HEK293T (cell line): ENCODE measurements at regions not wholly inside any gene's neighbourhood (a gene's known extent, or its start where the extent isn't known, plus 50 kb on each side); places are given as distances from the start of the nearest gene placed in this dataset.

ENCODE experiments used
- CTCF ChIA-PET: fragments of 350-600 bp; formaldehyde crosslinking; extraction: SDS; loops from one replicate; lab custom pipeline; 2021; ENCODE audit warnings: antibody characterized with exemption, inconsistent platforms; lab: Yijun Ruan, JAX
- POLR2A ChIA-PET: fragments of 350-600 bp; formaldehyde crosslinking; extraction: SDS; loops from one replicate; lab custom pipeline; 2020; ENCODE audit warnings: antibody characterized with exemption, inconsistent platforms; lab: Yijun Ruan, JAX
- DNase-seq: peaks from one replicate; pipeline ENCODE4 v3.0.0; 2012; ENCODE audit warnings: mixed read lengths; ENCODE audit errors: extremely low spot score
- ARNT ChIP-seq: fragments of 450-650 bp; IDR thresholded peaks from 2 replicates; pipeline ENCODE4 v1.6.1; 2017; ENCODE audit warnings: mild to moderate bottlenecking
- BHLHE40 ChIP-seq: fragments of 450-650 bp; IDR thresholded peaks from 2 replicates; pipeline ENCODE4 v1.6.1; 2016; ENCODE audit warnings: mild to moderate bottlenecking, moderate library complexity, borderline replicate concordance
- CTBP1 ChIP-seq: fragments of 450-650 bp; IDR thresholded peaks from 2 replicates; pipeline ENCODE4 v1.6.1; 2016; ENCODE audit warnings: borderline replicate concordance
- ELF4 ChIP-seq: fragments of 450-650 bp; IDR thresholded peaks from 2 replicates; pipeline ENCODE4 v1.6.1; 2017; ENCODE audit warnings: antibody characterized with exemption
- FOXA1 ChIP-seq: fragments of 450-650 bp; IDR thresholded peaks from 2 replicates; pipeline ENCODE4 v1.6.1; 2016; ENCODE audit warnings: mild to moderate bottlenecking
- FOXK2 ChIP-seq: fragments of 450-650 bp; IDR thresholded peaks from 2 replicates; pipeline ENCODE4 v1.6.1; 2016; ENCODE audit warnings: mild to moderate bottlenecking
- FOXM1 ChIP-seq: fragments of 450-650 bp; IDR thresholded peaks from 2 replicates; pipeline ENCODE4 v1.6.1; 2017; ENCODE audit warnings: mild to moderate bottlenecking, borderline replicate concordance
- HDGF ChIP-seq: fragments of 450-650 bp; IDR thresholded peaks from 2 replicates; pipeline ENCODE4 v1.6.1; 2017; ENCODE audit warnings: antibody characterized with exemption, borderline replicate concordance
- L3MBTL2 ChIP-seq: fragments of 450-650 bp; conservative IDR thresholded peaks from 2 replicates; pipeline ENCODE4 v1.6.1; 2016; ENCODE audit warnings: mild to moderate bottlenecking
- LEF1 ChIP-seq: fragments of 450-650 bp; IDR thresholded peaks from 2 replicates; pipeline ENCODE4 v1.6.1; 2017; ENCODE audit warnings: mild to moderate bottlenecking, borderline replicate concordance
- NFRKB ChIP-seq: fragments of 450-650 bp; IDR thresholded peaks from 2 replicates; pipeline ENCODE4 v1.6.1; 2016; ENCODE audit warnings: mild to moderate bottlenecking, moderate library complexity
- SUZ12 ChIP-seq: fragments of 450-650 bp; IDR thresholded peaks from 2 replicates; pipeline ENCODE4 v1.6.1; 2016; ENCODE audit warnings: mild to moderate bottlenecking
- TARDBP ChIP-seq: fragments of 450-650 bp; IDR thresholded peaks from 2 replicates; pipeline ENCODE4 v1.6.1; 2016
- ZNF384 ChIP-seq: fragments of 450-650 bp; IDR thresholded peaks from 2 replicates; pipeline ENCODE4 v1.6.1; 2016
- TF ChIP-seq, protein P1 (sequence below): fragments of 450-650 bp; IDR thresholded peaks from 2 replicates; pipeline ENCODE4 v1.6.1; 2016

DNA sequence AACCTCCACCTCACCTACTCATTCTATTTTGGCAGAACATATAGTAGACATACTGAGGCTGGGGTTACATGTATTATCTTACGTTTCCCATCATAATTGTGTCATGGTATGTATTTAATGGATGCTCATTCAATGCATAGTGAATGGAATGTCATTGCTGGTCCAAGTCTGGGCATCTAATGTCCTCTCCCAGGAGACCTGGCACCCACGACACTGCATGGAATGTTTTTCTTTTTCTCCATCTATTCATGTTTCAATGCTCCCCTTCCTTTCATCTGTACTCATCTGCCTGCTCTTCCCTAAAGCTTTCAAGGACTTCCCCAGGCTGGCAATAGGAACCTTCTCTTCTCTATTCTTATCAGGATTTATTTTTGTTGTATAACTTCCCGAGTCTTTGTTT, 50.8 kb upstream of the SLIT3 start:
- ChIA-PET CTCF (no interaction called here), POLR2A (no interaction called here)
- DNase-seq, result no peak
- TF ChIP-seq BHLHE40 (no peak), ELF4 (no peak), FOXM1 (no peak), L3MBTL2 (no peak), FOXA1 (no peak), ARNT (no peak), FOXK2 (no peak), CTBP1 (no peak), LEF1 (no peak), ZNF384 (no peak), SUZ12 (no peak), TARDBP (no peak)

DNA sequence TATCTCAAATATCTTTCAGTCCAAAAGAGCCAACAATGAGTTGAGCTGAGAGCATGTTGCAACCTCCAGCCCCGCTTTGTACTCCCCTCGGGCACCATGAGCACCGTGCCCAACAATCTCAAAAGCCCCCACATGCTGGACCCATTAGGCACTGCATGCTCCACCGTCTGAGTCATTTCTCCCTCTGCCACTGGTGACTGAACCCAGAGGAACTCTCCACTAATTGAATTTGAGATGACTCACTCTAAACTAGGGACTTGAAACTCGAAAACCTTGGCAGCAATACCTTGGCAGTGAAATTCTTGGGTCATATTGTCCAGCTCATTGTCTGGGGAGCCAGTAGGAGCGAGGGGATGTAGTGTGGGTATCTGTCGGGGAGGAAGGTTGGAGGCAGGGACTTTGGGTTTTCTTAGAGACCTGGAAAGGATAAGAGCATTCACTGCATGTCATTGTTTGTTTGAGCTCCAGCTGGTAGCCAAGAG, 49.9 kb upstream of the SLIT3 start:
- TF ChIP-seq SUZ12, result no peak
- TF ChIP-seq CTBP1, result no peak
- TF ChIP-seq BHLHE40, result no peak
- no peak for TF ChIP-seq FOXA1
- TF ChIP-seq TARDBP, result no peak
- no peak for TF ChIP-seq FOXK2
- no peak for TF ChIP-seq L3MBTL2
- no peak for TF ChIP-seq NFRKB
- TF ChIP-seq HDGF, result no peak
- TF ChIP-seq FOXM1, result no peak
- TF ChIP-seq, protein P1, sequence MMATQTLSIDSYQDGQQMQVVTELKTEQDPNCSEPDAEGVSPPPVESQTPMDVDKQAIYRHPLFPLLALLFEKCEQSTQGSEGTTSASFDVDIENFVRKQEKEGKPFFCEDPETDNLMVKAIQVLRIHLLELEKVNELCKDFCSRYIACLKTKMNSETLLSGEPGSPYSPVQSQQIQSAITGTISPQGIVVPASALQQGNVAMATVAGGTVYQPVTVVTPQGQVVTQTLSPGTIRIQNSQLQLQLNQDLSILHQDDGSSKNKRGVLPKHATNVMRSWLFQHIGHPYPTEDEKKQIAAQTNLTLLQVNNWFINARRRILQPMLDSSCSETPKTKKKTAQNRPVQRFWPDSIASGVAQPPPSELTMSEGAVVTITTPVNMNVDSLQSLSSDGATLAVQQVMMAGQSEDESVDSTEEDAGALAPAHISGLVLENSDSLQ, result no peak
- no peak for DNase-seq
- CTCF ChIA-PET, result no interaction called here
- POLR2A ChIA-PET, result no interaction called here
